NCI-H2107 treated with DMSO at 0.1 percent for 48 hours (cell line): ENCODE measurements at regions not wholly inside any gene's neighbourhood (a gene's known extent, or its start where the extent isn't known, plus 50 kb on each side); places are given as distances from the start of the nearest gene placed in this dataset.

Experiments
- DNase-seq: peaks from one replicate; lab custom pipeline; 2025; ENCODE audit not compliant: unreplicated experiment; lab: John Stamatoyannopoulos, UW

- no peak for DNase-seq
Observed at GRCh38 chr9:89877051-89878002, 272.5 kb downstream of the GADD45G start.

GRCh38 chr9:89878003-89878411, 273.2 kb downstream of the GADD45G start:
- DNase-seq = no peak

GRCh38 chr9:89878687-89879086, 273.9 kb downstream of the GADD45G start:
- DNase-seq = peak; percentile 84

GRCh38 chr9:89879276-89879675, 274.5 kb downstream of the GADD45G start:
- DNase-seq = no peak

- DNase-seq = no peak
Observed at GRCh38 chr9:89879701-89880100, 274.9 kb downstream of the GADD45G start.

GRCh38 chr9:89880161-89880560, 275.3 kb downstream of the GADD45G start:
- DNase-seq = no peak

- DNase-seq = no peak
Observed at GRCh38 chr9:89880721-89881120, 275.9 kb downstream of the GADD45G start.

- DNase-seq = no peak
Observed at GRCh38 chr9:89881431-89881830, 276.6 kb downstream of the GADD45G start.

- DNase-seq = no peak
Observed at GRCh38 chr9:89882930-89883361, 278.1 kb downstream of the GADD45G start.

GRCh38 chr9:89883401-89884341, 278.9 kb downstream of the GADD45G start:
- DNase-seq = no peak

- DNase-seq = no peak
Observed at GRCh38 chr9:89884356-89885083, 279.7 kb downstream of the GADD45G start.

GRCh38 chr9:89885156-89885555, 280.3 kb downstream of the GADD45G start:
- DNase-seq = no peak

GRCh38 chr9:89886281-89886700, 281.5 kb downstream of the GADD45G start:
- no peak for DNase-seq

- DNase-seq = no peak
Observed at GRCh38 chr9:89887286-89887685, 282.5 kb downstream of the GADD45G start.

GRCh38 chr9:89888233-89888632, 283.4 kb downstream of the GADD45G start:
- no peak for DNase-seq

- DNase-seq = no peak
Observed at GRCh38 chr9:89888677-89889076, 283.9 kb downstream of the GADD45G start.

GRCh38 chr9:89889865-89890264, 285.1 kb downstream of the GADD45G start:
- DNase-seq = no peak

GRCh38 chr9:89890326-89890980, 285.6 kb downstream of the GADD45G start:
- no peak for DNase-seq

GRCh38 chr9:89891221-89891590, 286.4 kb downstream of the GADD45G start:
- no peak for DNase-seq

- no peak for DNase-seq
Observed at GRCh38 chr9:89891591-89892304, 286.9 kb downstream of the GADD45G start.
